Right lung (tissue), 2 donors: ENCODE measurements at regions not wholly inside any gene's neighbourhood (a gene's known extent, or its start where the extent isn't known, plus 50 kb on each side); places are given as distances from the start of the nearest gene placed in this dataset.
A peak's percentile ranks its signal among the peaks of the same experiment; 100 is the strongest.
"Not testable (repeated sequence)": the region's sequence is repeated elsewhere in the genome, so short reads cannot be mapped to it uniquely, and the experiment has no call there.

Source experiments
- DNase-seq, 2 donors: peaks; one replicate each; pipeline ENCODE4 v3.0.0-alpha.2; 2013

DNA sequence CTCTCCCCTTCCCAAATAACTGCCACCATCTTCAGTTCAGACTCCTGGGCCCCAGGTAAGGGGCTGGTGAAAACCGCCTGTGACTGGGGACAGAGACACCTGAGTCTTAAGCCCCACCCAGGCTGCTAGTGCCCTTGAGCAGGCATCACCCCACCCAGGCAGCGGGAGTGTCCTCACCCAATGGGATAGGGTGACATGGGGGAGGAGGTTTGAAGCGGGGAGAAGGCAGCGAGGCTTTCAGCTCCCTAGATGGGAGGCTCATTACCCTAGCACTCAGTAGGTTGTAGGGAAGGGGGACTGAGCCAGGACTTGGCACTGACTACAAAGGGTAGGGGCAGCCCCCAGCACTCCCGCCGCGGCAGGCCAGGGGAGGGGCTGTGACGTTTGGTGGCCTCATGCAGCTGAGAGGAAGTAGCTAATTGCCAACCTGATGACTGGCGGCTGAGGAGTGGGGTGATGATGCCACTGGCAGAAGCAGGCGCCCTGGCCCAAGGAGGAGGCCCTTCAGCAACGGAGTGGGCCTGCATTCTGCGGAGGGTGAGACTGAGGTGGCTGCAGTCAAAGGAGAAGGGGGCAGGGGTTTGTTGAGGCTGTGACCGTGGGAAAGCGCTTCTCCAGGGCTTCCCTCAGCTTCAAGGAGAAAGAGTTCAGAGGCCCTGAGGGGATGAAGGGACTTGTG lies 126.9 kb downstream of the MRPL14 start:
- peak in 1 of 2 donors; percentile 57 for DNase-seq

DNA sequence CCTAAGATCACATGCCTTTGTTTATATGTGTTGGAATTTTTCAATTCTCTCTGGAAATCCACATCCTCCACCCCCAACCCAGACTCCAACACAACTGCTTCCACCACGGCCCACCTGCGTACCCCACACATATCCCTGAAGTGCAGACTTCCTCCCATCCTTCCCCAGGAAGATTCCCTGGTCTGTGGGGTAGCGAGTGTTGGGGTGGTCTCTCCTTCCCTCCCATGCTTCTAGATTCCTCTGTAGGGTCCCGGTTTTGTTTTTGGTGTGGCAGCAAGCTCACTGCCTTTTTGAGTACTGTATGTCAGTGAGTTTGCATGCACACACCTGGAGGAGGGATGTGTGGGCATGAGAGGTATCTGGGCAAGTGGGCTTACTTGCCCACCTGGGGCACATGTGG lies 127.6 kb downstream of the MRPL14 start:
- DNase-seq = no peak

DNA sequence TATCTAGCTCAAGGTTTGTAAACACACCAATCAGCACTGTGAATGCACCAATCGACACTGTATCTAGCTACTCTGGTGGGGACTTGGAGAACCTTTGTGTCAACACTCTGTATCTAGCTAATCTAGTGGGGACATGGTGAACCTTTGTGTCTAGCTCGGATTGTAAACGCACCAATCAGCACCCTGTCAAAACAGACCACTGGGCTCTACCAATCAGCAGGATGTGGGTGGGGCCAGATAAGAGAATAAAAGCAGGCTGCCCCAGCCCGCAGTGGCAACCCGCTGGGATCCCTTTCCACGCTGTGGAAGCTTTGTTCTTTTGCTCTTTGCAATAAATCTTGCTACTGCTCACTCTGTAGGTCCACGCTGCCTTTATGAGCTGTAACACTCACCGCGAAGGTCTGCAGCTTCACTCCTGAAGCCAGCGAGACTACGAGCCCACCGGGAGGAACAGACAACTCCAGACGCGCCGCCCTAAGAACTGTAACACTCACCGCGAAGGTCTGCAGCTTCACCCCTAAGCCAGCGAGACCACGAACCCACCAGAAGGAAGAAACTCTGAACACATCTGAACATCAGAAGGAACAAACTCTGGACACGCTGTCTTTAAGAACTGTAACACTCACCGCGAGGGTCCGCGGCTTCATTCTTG lies 128.5 kb downstream of the MRPL14 start:
- DNase-seq = not testable (repeated sequence)

DNA sequence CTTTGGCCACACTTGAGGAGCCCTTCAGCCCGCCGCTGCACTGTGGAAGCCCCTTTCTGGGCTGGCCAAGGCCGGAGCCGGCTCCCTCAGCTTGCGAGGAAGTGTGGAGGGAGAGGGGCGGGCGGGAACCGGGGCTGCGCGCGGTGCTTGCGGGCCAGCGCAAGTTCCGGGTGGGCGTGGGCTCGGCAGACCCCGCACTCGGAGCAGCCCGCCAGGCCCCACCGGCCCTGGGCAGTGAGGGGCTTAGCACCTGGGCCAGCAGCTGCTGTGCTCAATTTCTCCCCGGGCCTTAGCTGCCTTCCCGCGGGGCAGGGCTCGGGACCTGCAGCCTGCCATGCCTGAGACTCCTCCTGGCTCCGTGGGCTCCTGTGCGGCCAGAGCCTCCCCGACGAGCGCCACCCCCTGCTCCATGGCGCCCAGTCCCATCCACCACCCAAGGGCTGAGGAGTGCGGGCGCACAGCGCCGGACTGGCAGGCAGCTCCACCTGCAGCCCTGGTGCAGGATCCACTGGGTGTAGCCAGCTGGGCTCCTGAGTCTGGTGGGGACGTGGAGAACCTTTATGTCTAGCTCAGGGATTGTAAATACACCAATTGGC lies 129.2 kb downstream of the MRPL14 start:
- not testable (repeated sequence) for DNase-seq

DNA sequence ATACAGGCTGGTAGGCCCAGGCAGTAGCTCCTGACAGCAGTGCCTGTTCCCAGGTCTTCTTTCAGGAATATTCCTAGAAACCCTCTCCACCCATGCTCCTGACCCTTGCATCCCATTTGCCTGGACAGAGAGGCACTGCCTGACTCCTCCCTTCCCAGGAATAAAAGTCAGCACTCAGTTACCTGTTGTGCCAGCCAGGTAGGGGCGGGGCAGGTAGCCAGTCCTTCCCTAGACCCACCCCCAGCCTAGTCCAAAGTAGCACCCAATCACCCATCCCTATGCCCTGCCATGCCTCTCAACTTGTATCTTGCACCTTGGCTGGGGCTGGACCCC lies 129.9 kb downstream of the MRPL14 start:
- DNase-seq = no peak

DNA sequence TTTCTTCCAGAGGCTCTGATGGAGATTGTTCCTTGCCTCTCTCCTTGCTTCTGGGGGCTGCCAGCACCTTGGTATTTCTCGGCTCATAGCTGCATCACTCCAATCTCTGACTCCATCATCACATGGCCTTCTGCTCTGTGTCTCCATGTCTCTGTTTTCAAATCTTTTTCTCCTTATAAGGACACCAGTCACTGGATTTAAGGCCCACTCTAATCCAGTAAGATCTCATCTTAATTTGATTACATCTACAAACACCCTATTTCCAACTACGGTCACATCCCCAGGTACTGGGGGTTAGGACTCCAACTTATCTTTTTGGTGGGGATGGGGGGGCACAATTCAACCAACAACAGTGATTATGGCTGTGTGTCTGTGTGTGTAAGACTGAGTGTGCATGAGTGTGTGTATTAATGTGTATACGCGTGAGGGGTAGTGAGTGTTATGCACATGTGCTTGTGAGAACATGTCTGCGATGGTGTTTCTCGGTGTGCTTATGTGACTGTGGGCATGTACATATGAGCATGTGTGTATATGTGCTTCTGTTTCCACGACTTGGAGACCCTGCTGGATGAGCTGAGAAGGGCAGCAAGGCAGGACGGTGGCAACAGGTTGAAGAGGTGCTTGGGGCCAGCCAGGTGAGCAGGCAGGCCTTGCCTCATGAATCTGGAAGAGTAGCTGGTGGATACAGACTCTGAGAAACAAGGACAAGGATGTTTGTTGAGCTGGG lies 130.5 kb downstream of the MRPL14 start:
- DNase-seq = no peak

- DNase-seq = no peak
Observed at GRCh38 chr6:43995137-43995536, 132.1 kb downstream of the MRPL14 start.

DNA sequence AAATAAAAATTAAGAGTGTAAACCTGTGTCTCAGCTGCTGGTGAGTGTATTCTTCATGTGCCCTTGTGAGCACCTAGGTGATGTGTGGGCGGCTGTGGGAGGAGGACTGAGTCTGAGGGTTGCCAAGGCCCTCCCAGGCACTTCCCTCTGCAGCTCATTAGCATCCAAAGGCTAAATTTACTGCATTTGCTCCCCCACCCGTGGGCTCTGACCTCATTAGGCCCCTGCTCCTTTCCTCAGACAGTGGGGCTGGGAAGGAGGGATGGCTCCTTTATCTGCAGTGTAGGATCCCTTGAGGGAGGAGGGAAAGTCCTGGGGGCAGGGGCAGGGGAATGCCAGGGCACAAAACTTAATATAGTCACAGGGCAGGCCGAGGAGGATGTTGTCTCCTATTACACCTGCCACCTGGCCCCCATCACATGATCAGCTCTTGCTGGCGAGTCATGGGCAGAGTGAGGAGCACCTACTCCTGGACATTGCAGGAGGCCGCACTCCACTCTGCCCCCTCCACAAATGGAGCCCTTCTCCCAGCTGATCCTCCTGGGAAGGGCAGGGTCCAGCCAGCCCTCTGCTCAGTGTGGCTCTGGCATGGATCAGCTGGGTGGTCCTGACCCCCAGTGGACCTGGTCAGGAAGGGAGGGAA lies 133.2 kb downstream of the MRPL14 start:
- no peak for DNase-seq

GRCh38 chr6:43992783-43993644 lies 134.2 kb downstream of the MRPL14 start:
- DNase-seq = no peak

- DNase-seq = no peak
Observed at GRCh38 chr6:43992126-43992663, 135.1 kb downstream of the MRPL14 start.

DNA sequence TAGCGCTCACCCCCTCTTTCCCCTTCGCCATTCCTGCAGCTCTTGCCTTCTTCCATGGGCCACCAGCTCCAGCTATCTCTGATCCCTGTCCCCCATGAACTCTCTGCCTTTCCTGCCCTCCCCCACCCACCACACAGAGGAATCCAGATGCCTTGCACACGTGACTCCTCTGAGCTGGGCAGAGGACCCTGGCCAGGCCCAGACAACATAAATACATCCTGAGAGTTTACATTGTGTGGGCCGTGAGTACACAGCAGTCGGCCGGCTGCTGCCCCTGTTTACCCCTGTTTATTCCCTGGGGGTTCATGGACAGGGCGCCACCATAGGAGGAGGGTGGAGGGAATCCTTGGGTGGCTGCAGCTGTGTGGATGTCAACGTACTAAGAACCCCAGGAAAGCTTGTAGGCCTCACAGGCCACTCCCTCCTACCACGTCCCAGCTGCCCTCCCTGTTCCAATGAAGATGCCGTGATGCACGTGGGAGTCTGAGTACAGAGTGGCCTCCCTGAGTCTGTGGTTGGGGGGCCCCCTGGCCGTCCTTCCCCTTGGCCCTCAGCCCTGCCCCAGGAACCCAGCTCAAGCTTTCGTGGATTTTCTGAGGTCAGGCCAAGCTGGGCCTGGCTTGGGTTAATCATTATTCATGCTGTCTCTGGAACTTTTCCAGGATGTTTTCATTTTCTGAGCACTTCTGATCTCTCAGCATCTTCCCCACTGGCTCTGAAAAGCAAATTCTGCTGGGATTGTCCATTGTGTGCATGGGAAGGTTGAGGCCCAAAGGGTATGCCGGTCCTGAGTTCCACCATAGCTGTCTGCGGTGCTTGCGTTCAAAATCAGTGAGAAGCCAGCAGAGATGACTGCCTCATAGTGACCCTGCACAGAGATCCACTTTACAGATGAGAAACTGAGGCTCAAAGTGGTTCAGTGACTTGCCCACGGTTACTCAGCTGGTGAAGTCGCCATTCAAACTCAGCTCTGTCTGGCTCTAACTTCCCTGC lies 136.3 kb downstream of the MRPL14 start:
- DNase-seq = peak; percentile 73 to 76

DNA sequence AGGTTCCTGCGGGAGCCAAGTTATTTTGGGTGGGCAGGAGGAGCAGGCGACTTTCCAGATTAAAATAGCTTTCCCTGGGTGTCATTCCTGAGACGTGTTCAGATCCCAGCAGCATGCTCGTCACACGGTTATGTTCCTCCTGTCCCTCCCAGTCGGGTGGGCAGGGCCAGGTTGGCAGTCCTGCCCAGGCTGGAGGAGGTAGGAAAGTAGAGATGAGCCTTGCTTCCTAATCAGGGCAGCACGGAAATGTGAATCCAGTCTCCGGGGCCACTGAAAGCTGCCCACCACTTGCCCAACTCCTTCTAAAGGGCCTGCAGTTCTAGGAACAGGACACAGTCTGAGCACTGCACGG lies 137.0 kb downstream of the MRPL14 start:
- no peak for DNase-seq

- DNase-seq = no peak
Observed at GRCh38 chr6:43989581-43990146, 137.6 kb downstream of the MRPL14 start.

- no peak for DNase-seq
Observed at GRCh38 chr6:43988801-43989200, 138.5 kb downstream of the MRPL14 start.

GRCh38 chr6:43987838-43988439 lies 139.3 kb downstream of the MRPL14 start:
- DNase-seq = no peak

DNA sequence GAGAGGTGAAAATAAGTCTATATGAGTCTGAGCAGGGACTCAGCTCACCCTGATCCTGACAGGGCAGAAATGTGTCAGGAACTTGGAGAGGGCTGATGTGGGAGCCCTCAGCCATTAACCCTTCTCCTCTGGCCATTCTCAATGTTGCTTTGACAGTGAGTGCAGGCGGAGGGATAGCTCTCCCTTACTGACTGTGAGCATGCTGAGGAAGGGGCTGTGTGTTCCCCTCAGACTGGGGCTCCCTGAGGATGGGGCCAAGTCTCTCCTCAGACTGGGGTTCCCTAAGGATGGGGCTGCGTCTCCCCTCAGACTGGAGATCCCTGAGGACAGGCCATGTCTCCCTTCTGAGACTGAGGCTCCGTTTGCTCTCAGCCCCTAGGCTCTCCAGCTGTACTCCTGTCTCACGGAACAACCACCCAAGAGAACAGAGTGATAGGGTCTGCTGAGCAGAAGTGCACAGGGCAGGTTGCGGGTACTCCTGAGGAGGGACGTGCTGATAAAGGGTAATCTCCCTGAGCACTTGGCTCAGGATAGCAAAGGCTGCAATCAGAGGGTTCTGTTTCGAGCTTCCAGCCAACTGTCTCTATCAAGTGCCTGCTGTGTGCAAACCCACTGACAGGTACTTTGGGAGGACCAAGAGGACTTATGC lies 141.0 kb downstream of the MRPL14 start:
- DNase-seq = no peak

- DNase-seq = no peak
Observed at GRCh38 chr6:43985329-43985728, 141.9 kb downstream of the MRPL14 start.
